Esophagus (tissue), 2 donors: ENCODE measurements at regions not wholly inside any gene's neighbourhood (a gene's known extent, or its start where the extent isn't known, plus 50 kb on each side); places are given as distances from the start of the nearest gene placed in this dataset.

Source experiments
- H3K27ac ChIP-seq, 2 donors: one replicate each; pipeline ENCODE4 v1.5.1; 2013; ENCODE audit warnings: low read depth in 2 of 2, mild to moderate bottlenecking in 2 of 2, inconsistent platforms in 1 of 2, low read length in 1 of 2, moderate library complexity in 1 of 2
- H3K27me3 ChIP-seq, 2 donors: one replicate each; pipeline ENCODE4 v1.6.1; 2013; ENCODE audit warnings: low read length in 2 of 2, control low read depth in 1 of 2, mild to moderate bottlenecking in 1 of 2; ENCODE audit not compliant: insufficient read depth in 2 of 2, control insufficient read depth in 1 of 2
- H3K36me3 ChIP-seq, 2 donors: one replicate each; pipeline ENCODE4 v1.6.1; 2013; ENCODE audit warnings: low read length in 1 of 2; ENCODE audit not compliant: control insufficient read depth in 2 of 2, insufficient read depth in 2 of 2
- H3K4me1 ChIP-seq, 2 donors: one replicate each; pipeline ENCODE4 v1.6.1; 2013; ENCODE audit warnings: low read length in 1 of 2; ENCODE audit not compliant: control insufficient read depth in 2 of 2, insufficient read depth in 2 of 2
- H3K4me3 ChIP-seq, 2 donors: one replicate each; pipeline ENCODE4 v1.5.1; 2013; ENCODE audit warnings: low read length in 2 of 2, mild to moderate bottlenecking in 2 of 2, low read depth in 1 of 2, moderate library complexity in 1 of 2
- H3K9me3 ChIP-seq, 2 donors: one replicate each; pipeline ENCODE4 v1.6.1; 2013; ENCODE audit warnings: mild to moderate bottlenecking in 2 of 2, low read depth in 1 of 2, low read length in 1 of 2, moderate library complexity in 1 of 2; ENCODE audit not compliant: control insufficient read depth in 2 of 2, insufficient read depth in 1 of 2
- WGBS, 2 donors: extraction: QIAGEN DNeasy Blood & Tissue Kit; methylation state at CpG; one replicate each; pipeline ENCODE4 v1.1.7; 2013; 5-methylcytosine and 5-hydroxymethylcytosine counted together
- donor health status: healthy with polysubstance abuse.
- donor health status: Bipolar disorder and iron deficiency.

GRCh38 chr5:20660588-20660987 is 672.6 kb upstream of the CDH18 start:
- H3K27me3 ChIP-seq: no peaks in the 10 kb centered on the region
- H3K36me3 ChIP-seq: no peaks in the 10 kb centered on the region
- no peak overlapping the region for H3K27ac ChIP-seq
- WGBS, 2 donors: 78 to 79% methylated on average over 3 of the region's 3 CpGs
- H3K9me3 ChIP-seq: no peaks in the 10 kb centered on the region
- H3K4me3 ChIP-seq: no peak overlapping the region
- H3K4me1 ChIP-seq: no peaks in the 10 kb centered on the region

GRCh38 chr5:20656262-20656661 is 668.3 kb upstream of the CDH18 start:
- no peak overlapping the region for H3K27ac ChIP-seq
- no peaks in the 10 kb centered on the region for H3K36me3 ChIP-seq
- no peaks in the 10 kb centered on the region for H3K4me1 ChIP-seq
- no peaks in the 10 kb centered on the region for H3K27me3 ChIP-seq
- no peaks in the 10 kb centered on the region for H3K9me3 ChIP-seq
- no peak overlapping the region for H3K4me3 ChIP-seq

- Histone ChIP-seq H3K4me3 (no peak overlapping the region), H3K4me1 (no peaks in the 10 kb centered on the region), H3K27ac (no peak overlapping the region), H3K9me3 (no peaks in the 10 kb centered on the region), H3K36me3 (no peaks in the 10 kb centered on the region), H3K27me3 (no peaks in the 10 kb centered on the region)
- 74 to 79% methylated on average over 4 of the region's 4 CpGs for WGBS, 2 donors
Observed at GRCh38 chr5:20655211-20655610, 667.2 kb upstream of the CDH18 start.

GRCh38 chr5:20654746-20655145 is 666.7 kb upstream of the CDH18 start:
- H3K4me1 ChIP-seq: no peaks in the 10 kb centered on the region
- no peaks in the 10 kb centered on the region for H3K36me3 ChIP-seq
- no peaks in the 10 kb centered on the region for H3K27me3 ChIP-seq
- WGBS, 2 donors: 64 to 73% methylated on average over 2 of the region's 2 CpGs
- H3K27ac ChIP-seq: no peak overlapping the region
- no peaks in the 10 kb centered on the region for H3K9me3 ChIP-seq
- H3K4me3 ChIP-seq: no peak overlapping the region

- 82 to 84% methylated on average over 2 of the region's 2 CpGs for WGBS, 2 donors
- no peaks in the 10 kb centered on the region for H3K4me1 ChIP-seq
- H3K36me3 ChIP-seq: no peaks in the 10 kb centered on the region
- H3K27me3 ChIP-seq: no peaks in the 10 kb centered on the region
- no peaks in the 10 kb centered on the region for H3K9me3 ChIP-seq
- H3K4me3 ChIP-seq: no peak overlapping the region
- no peak overlapping the region for H3K27ac ChIP-seq
Observed at GRCh38 chr5:20654033-20654432, 666.0 kb upstream of the CDH18 start.

- Histone ChIP-seq H3K4me3 (no peak overlapping the region), H3K27me3 (no peaks in the 10 kb centered on the region), H3K27ac (no peak overlapping the region), H3K9me3 (peaks cover 2 to 4% of the 10 kb centered on the region in 2 donors), H3K4me1 (no peaks in the 10 kb centered on the region), H3K36me3 (no peaks in the 10 kb centered on the region)
- WGBS, 2 donors: 43 to 77% methylated on average over 1 of the region's 1 CpG
Observed at GRCh38 chr5:20649966-20650365, 662.0 kb upstream of the CDH18 start.

GRCh38 chr5:20648981-20649380 is 661.0 kb upstream of the CDH18 start:
- Histone ChIP-seq H3K27ac (no peak overlapping the region), H3K9me3 (peaks cover 2 to 4% of the 10 kb centered on the region in 2 donors), H3K27me3 (no peaks in the 10 kb centered on the region), H3K4me1 (no peaks in the 10 kb centered on the region), H3K4me3 (no peak overlapping the region), H3K36me3 (no peaks in the 10 kb centered on the region)

- H3K4me3 ChIP-seq: no peak overlapping the region
- H3K27ac ChIP-seq: no peak overlapping the region
- WGBS, 2 donors: 41 to 63% methylated on average over 1 of the region's 1 CpG
- no peaks in the 10 kb centered on the region for H3K9me3 ChIP-seq
- H3K36me3 ChIP-seq: no peaks in the 10 kb centered on the region
- H3K4me1 ChIP-seq: no peaks in the 10 kb centered on the region
- H3K27me3 ChIP-seq: no peaks in the 10 kb centered on the region
Observed at GRCh38 chr5:20636686-20637085, 648.7 kb upstream of the CDH18 start.

- H3K27me3 ChIP-seq: no peaks in the 10 kb centered on the region
- no peak overlapping the region for H3K4me3 ChIP-seq
- H3K27ac ChIP-seq: no peak overlapping the region
- no peaks in the 10 kb centered on the region for H3K9me3 ChIP-seq
- no peaks in the 10 kb centered on the region for H3K4me1 ChIP-seq
- no peaks in the 10 kb centered on the region for H3K36me3 ChIP-seq
- 75 to 76% methylated on average over 3 of the region's 3 CpGs for WGBS, 2 donors
Observed at GRCh38 chr5:20619591-20619990, 631.6 kb upstream of the CDH18 start.

- Histone ChIP-seq H3K27ac (no peak overlapping the region), H3K4me3 (no peak overlapping the region), H3K27me3 (no peaks in the 10 kb centered on the region), H3K9me3 (no peaks in the 10 kb centered on the region), H3K4me1 (no peaks in the 10 kb centered on the region), H3K36me3 (no peaks in the 10 kb centered on the region)
- WGBS, 2 donors: 61 to 66% methylated on average over 1 of the region's 1 CpG
Observed at GRCh38 chr5:20618340-20618739, 630.3 kb upstream of the CDH18 start.
